ENCODE measurements at regions not wholly inside any gene's neighbourhood (a gene's known extent, or its start where the extent isn't known, plus 50 kb on each side); places are given as distances from the start of the nearest gene placed in this dataset.

DNA sequence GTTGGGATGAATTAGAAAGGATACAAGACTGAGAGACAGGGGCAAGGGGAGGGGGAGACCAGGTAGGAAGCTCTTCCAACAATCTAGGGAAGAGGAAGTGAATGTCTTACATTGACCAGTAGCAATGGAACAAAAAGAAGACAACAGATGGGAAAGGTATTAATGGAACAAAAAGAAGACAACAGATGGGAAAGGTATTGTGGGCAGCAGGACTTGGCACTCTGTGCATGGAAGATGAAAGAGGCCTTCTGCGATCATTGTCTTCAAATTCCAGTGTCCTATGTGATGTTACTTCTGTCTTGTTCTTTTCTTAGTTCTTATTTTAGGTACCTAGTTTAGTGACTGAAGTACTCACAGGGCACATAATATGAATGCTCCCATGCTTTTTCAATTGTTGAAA, 161.8 kb downstream of the PALM2AKAP2 start:
- Histone ChIP-seq H3K36me3 (replicated peaks in 1 of 2; ENCODE audit: control extremely low read depth in 1 of 2, control insufficient read depth in 1 of 2, extremely low read depth in 1 of 2, insufficient read depth in 2 of 2, low read length in 1 of 2) (no peaks in the 10 kb centered on the region), H3K4me3 (ENCODE audit: control extremely low read depth in 1 of 5, extremely low read depth in 1 of 5, insufficient read depth in 1 of 5, low read depth in 2 of 5, low read length in 4 of 5) (no peak overlapping the region), H3K9me3 (ENCODE audit: control extremely low read depth in 1 of 3, control insufficient read depth in 2 of 3, insufficient read depth in 1 of 3, low read length in 2 of 3) (peaks cover 0 to 4% (median 0%) of the 10 kb centered on the region in 3 donors), H3K4me2 (replicated peaks; ENCODE audit: low read depth, low read length, poor library complexity, severe bottlenecking) (no peak overlapping the region), H3K4me1 (ENCODE audit: control insufficient read depth in 2 of 2, insufficient read depth in 2 of 2, low read length in 2 of 2) (peaks cover 13 to 20% of the 10 kb centered on the region in 2 donors), H2AFZ (ENCODE audit: insufficient read depth, low read depth, low read length, poor library complexity, severe bottlenecking) (peak overlapping the region; percentile 35), H4K20me1 (ENCODE audit: control insufficient read depth, insufficient read depth, low read length, poor library complexity, severe bottlenecking) (no peaks in the 10 kb centered on the region), H3K27me3 (replicated peaks in 1 of 4; ENCODE audit: control extremely low read depth in 1 of 4, control insufficient read depth in 3 of 4, insufficient read depth in 4 of 4, low read length in 3 of 4) (no peaks in the 10 kb centered on the region), H3K27ac (ENCODE audit: low read length in 2 of 2) (no peak overlapping the region), H3K79me2 (ENCODE audit: control insufficient read depth, insufficient read depth, low read length) (no peaks in the 10 kb centered on the region), H3K9ac (ENCODE audit: low read length) (no peak overlapping the region)
- ChIA-PET POLR2A (no interaction called here), CTCF (no interaction called here)
- intact Hi-C loops (cut with micrococcal nuclease), result loop anchor here (2.0 kb wide), 2 partner anchors 13 to 15 kb away; no protein-coding TSS in a partner anchor
- no peak for TF ChIP-seq EZH2 (IDR thresholded peaks at IDR 0.05; ENCODE audit: borderline replicate concordance, insufficient read depth, low read depth, low read length, poor library complexity, severe bottlenecking)
- TF ChIP-seq, protein P1, sequence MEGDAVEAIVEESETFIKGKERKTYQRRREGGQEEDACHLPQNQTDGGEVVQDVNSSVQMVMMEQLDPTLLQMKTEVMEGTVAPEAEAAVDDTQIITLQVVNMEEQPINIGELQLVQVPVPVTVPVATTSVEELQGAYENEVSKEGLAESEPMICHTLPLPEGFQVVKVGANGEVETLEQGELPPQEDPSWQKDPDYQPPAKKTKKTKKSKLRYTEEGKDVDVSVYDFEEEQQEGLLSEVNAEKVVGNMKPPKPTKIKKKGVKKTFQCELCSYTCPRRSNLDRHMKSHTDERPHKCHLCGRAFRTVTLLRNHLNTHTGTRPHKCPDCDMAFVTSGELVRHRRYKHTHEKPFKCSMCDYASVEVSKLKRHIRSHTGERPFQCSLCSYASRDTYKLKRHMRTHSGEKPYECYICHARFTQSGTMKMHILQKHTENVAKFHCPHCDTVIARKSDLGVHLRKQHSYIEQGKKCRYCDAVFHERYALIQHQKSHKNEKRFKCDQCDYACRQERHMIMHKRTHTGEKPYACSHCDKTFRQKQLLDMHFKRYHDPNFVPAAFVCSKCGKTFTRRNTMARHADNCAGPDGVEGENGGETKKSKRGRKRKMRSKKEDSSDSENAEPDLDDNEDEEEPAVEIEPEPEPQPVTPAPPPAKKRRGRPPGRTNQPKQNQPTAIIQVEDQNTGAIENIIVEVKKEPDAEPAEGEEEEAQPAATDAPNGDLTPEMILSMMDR (IDR thresholded peaks at IDR 0.05), result no peak
- Mint-ChIP-seq H3K27ac (no peak overlapping the region), H3K4me3 (no peak overlapping the region), H3K4me1 (peaks cover 8% of the 10 kb centered on the region), H3K9me3 (ENCODE audit: insufficient read depth) (no peaks in the 10 kb centered on the region), H3K27me3 (no peaks in the 10 kb centered on the region)
- ATAC-seq (ENCODE audit: low read depth) (no peak), DNase-seq (no peak)
- WGBS (ENCODE audit: insufficient coverage), result 100% methylated on average over 1 of the region's 1 CpG

DNA sequence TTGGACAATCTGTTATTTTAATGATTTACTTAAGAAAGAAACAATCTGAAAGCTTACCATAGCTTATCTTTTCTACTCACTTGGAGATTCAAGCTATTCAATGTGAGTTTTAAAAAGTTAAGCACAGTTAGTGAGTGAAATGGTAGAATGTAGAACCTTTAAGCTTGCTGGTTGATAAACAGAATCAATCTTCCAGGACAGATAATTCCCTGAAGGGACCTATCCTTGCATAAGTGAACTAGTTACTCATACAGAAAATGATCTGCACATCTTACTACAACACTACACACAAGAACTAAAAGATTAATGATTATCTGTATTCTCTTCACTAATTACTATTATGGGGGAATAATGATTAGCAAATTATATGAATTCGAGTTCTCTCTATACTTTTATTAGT, 165.6 kb downstream of the PALM2AKAP2 start:
- no peaks in the 10 kb centered on the region for H3K27me3 Mint-ChIP-seq
- H3K4me1 ChIP-seq (ENCODE audit: control insufficient read depth in 2 of 2, insufficient read depth in 2 of 2, low read length in 2 of 2), result peaks cover 12% of the 10 kb centered on the region in 2 donors
- H3K4me2 ChIP-seq (replicated peaks; ENCODE audit: low read depth, low read length, poor library complexity, severe bottlenecking), result no peak overlapping the region
- CTCF ChIA-PET, result interaction anchor here (0.7 to 1.5 kb wide), 8 partner anchors 10 to 112 kb away, joined by 3 to 6 read pairs (median 4); no protein-coding TSS in a partner anchor
- H3K4me1 Mint-ChIP-seq, result peaks cover 6% of the 10 kb centered on the region
- peaks cover 0 to 4% (median 0%) of the 10 kb centered on the region in 3 donors for H3K9me3 ChIP-seq (ENCODE audit: control extremely low read depth in 1 of 3, control insufficient read depth in 2 of 3, insufficient read depth in 1 of 3, low read length in 2 of 3)
- intact Hi-C loops (cut with micrococcal nuclease), result no loop called here
- no peaks in the 10 kb centered on the region for H4K20me1 ChIP-seq (ENCODE audit: control insufficient read depth, insufficient read depth, low read length, poor library complexity, severe bottlenecking)
- no peak overlapping the region for H3K4me3 ChIP-seq (ENCODE audit: control extremely low read depth in 1 of 5, extremely low read depth in 1 of 5, insufficient read depth in 1 of 5, low read depth in 2 of 5, low read length in 4 of 5)
- no peaks in the 10 kb centered on the region for H3K27me3 ChIP-seq (replicated peaks in 1 of 4; ENCODE audit: control extremely low read depth in 1 of 4, control insufficient read depth in 3 of 4, insufficient read depth in 4 of 4, low read length in 3 of 4)
- no peaks in the 10 kb centered on the region for H3K9me3 Mint-ChIP-seq (ENCODE audit: insufficient read depth)
- ATAC-seq (ENCODE audit: low read depth), result no peak
- TF ChIP-seq EZH2 (IDR thresholded peaks at IDR 0.05; ENCODE audit: borderline replicate concordance, insufficient read depth, low read depth, low read length, poor library complexity, severe bottlenecking), result no peak
- TF ChIP-seq, protein P1 (IDR thresholded peaks at IDR 0.05), result no peak
- no peak overlapping the region for H3K4me3 Mint-ChIP-seq
- no peak overlapping the region for H3K9ac ChIP-seq (ENCODE audit: low read length)
- WGBS (ENCODE audit: insufficient coverage), result no CpG with 5 or more reads among the region's 1 CpG
- H3K27ac ChIP-seq (ENCODE audit: low read length in 2 of 2), result no peak overlapping the region
- no peaks in the 10 kb centered on the region for H3K79me2 ChIP-seq (ENCODE audit: control insufficient read depth, insufficient read depth, low read length)
- POLR2A ChIA-PET, result interaction anchor here (0.7 to 1.5 kb wide), 2 partner anchors 9 to 21 kb away, joined by 3 to 5 read pairs; no protein-coding TSS in a partner anchor
- DNase-seq, result no peak
- no peak overlapping the region for H3K27ac Mint-ChIP-seq
- H3K36me3 ChIP-seq (replicated peaks in 1 of 2; ENCODE audit: control extremely low read depth in 1 of 2, control insufficient read depth in 1 of 2, extremely low read depth in 1 of 2, insufficient read depth in 2 of 2, low read length in 1 of 2), result no peaks in the 10 kb centered on the region
- no peak overlapping the region for H2AFZ ChIP-seq (ENCODE audit: insufficient read depth, low read depth, low read length, poor library complexity, severe bottlenecking)

Data from B cell (primary cell).